B cell (primary cell): ENCODE measurements at regions not wholly inside any gene's neighbourhood (a gene's known extent, or its start where the extent isn't known, plus 50 kb on each side); places are given as distances from the start of the nearest gene placed in this dataset.
"Not testable (repeated sequence)": the region's sequence is repeated elsewhere in the genome, so short reads cannot be mapped to it uniquely, and the experiment has no call there.

ENCODE experiments used
- EZH2 ChIP-seq: IDR thresholded peaks from 2 replicates; pipeline ENCODE4 v1.6.1; 2012; ENCODE audit warnings: borderline replicate concordance, low read depth, mild to moderate bottlenecking, moderate library complexity, low read length; ENCODE audit not compliant: insufficient read depth, poor library complexity, severe bottlenecking
- TF ChIP-seq, protein P1 (sequence below): fragments of 200-600 bp; IDR thresholded peaks from one replicate; pipeline ENCODE4 v1.8.0; 2022; ENCODE audit warnings: antibody characterized with exemption, mild to moderate bottlenecking

DNA sequence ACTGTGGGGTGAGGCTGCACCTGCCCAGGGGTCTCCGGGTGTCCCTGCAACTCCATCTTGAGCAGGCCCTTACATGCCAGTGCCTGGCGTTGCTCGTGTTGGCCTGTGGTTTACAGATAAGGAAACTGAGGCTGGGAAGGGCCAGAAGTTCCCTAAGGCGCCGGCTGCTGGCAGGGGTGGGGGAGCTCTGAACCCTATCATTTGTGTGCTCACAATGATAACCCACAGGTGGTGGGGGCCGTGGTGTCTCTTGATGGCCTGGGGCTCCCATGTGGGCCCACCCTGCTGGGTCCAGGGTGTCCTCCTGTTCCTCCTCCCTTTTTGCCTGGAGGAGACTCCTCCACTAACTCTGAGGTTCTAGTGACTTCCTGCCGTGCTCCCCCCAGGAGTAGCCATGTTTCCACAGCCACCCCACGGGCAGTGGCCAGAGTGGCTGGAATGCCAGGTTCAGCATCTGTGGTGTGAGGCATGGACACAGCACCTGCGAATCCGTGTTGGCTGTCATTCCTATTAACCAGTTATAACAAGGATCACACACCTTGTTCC is 174.3 kb downstream of the NPIPB11 start:
- TF ChIP-seq, protein P1, sequence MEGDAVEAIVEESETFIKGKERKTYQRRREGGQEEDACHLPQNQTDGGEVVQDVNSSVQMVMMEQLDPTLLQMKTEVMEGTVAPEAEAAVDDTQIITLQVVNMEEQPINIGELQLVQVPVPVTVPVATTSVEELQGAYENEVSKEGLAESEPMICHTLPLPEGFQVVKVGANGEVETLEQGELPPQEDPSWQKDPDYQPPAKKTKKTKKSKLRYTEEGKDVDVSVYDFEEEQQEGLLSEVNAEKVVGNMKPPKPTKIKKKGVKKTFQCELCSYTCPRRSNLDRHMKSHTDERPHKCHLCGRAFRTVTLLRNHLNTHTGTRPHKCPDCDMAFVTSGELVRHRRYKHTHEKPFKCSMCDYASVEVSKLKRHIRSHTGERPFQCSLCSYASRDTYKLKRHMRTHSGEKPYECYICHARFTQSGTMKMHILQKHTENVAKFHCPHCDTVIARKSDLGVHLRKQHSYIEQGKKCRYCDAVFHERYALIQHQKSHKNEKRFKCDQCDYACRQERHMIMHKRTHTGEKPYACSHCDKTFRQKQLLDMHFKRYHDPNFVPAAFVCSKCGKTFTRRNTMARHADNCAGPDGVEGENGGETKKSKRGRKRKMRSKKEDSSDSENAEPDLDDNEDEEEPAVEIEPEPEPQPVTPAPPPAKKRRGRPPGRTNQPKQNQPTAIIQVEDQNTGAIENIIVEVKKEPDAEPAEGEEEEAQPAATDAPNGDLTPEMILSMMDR = not testable (repeated sequence)
- TF ChIP-seq EZH2 = not testable (repeated sequence)
